ENCODE measurements at regions not wholly inside any gene's neighbourhood (a gene's known extent, or its start where the extent isn't known, plus 50 kb on each side); places are given as distances from the start of the nearest gene placed in this dataset.
"Not testable (repeated sequence)": the region's sequence is repeated elsewhere in the genome, so short reads cannot be mapped to it uniquely, and the experiment has no call there.

DNA sequence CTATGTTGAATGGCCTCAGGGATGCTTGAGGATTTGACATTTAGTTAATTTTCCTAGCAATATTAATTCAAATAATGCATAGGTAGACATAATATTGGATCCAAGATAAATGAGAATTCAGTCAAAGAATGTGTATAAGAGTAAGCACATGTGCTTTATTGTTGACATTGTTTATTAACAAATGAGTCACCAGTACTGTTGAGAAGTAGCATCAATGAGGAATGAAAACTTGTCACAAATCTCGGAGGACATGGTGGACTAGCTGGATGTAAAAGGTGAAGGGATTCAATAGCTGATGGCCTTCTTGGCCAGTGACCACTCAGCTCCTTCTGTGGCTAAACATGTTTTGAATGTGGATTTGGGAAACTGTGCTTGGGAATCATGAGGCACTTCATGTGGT, 1137.0 kb downstream of the HACE1 start:
- no peaks in the 10 kb centered on the region for H3K36me3 ChIP-seq (ENCODE audit: control insufficient read depth, insufficient read depth, low read length)
- no peak overlapping the region for H3K4me3 ChIP-seq (replicated peaks; ENCODE audit: low read depth, low read length)
- no peak for DNase-seq (ENCODE audit: extremely low read depth, insufficient read length)
- TF ChIP-seq, protein P1, sequence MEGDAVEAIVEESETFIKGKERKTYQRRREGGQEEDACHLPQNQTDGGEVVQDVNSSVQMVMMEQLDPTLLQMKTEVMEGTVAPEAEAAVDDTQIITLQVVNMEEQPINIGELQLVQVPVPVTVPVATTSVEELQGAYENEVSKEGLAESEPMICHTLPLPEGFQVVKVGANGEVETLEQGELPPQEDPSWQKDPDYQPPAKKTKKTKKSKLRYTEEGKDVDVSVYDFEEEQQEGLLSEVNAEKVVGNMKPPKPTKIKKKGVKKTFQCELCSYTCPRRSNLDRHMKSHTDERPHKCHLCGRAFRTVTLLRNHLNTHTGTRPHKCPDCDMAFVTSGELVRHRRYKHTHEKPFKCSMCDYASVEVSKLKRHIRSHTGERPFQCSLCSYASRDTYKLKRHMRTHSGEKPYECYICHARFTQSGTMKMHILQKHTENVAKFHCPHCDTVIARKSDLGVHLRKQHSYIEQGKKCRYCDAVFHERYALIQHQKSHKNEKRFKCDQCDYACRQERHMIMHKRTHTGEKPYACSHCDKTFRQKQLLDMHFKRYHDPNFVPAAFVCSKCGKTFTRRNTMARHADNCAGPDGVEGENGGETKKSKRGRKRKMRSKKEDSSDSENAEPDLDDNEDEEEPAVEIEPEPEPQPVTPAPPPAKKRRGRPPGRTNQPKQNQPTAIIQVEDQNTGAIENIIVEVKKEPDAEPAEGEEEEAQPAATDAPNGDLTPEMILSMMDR (IDR thresholded peaks at IDR 0.05; ENCODE audit: insufficient read depth, low read length, poor library complexity, severe bottlenecking): no peak
- no peaks in the 10 kb centered on the region for H3K27me3 ChIP-seq (replicated peaks; ENCODE audit: control insufficient read depth, insufficient read depth, low read length)

DNA sequence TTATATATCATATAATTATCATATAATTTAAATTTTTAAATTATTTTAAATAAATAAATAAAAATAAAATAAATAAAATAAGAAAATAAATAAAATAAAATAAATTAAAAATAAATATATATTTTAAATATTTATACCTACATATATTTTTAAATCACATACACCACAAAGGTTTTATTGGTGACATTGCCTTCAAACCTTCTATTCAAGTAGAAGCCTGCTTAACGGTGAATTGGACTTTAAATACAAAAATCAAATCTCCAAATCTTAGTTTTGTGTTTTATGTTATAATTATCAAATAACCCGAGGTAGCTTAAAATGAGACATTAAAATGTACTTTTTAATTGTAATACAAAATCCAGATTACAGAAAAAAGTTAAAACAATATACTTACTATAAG, 1137.8 kb downstream of the HACE1 start:
- DNase-seq (ENCODE audit: extremely low read depth, insufficient read length): no peak
- TF ChIP-seq, protein P1 (IDR thresholded peaks at IDR 0.05; ENCODE audit: insufficient read depth, low read length, poor library complexity, severe bottlenecking): no peak
- Histone ChIP-seq H3K36me3 (ENCODE audit: control insufficient read depth, insufficient read depth, low read length) (no peaks in the 10 kb centered on the region), H3K27me3 (replicated peaks; ENCODE audit: control insufficient read depth, insufficient read depth, low read length) (no peaks in the 10 kb centered on the region), H3K4me3 (replicated peaks; ENCODE audit: low read depth, low read length) (no peak overlapping the region)

DNA sequence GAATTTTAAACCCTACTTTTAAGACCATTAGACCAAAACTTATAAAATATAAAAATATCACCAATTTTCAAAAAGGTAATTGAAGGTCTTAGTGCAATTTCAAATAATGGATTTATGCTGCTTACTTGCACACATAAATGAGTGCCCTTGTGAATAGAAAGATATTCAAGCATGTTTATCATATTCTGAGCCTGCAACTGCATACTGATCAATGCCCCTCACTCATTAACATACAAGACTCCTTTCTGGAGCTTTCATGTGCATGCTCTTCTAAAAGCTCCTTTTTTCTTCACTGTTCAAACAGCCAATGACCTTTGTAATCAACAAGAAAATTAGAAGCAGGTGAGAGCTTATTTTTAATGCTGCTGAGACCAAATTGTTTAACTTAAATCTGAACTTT, 1139.3 kb downstream of the HACE1 start:
- no peaks in the 10 kb centered on the region for H3K36me3 ChIP-seq (ENCODE audit: control insufficient read depth, insufficient read depth, low read length)
- no peaks in the 10 kb centered on the region for H3K27me3 ChIP-seq (replicated peaks; ENCODE audit: control insufficient read depth, insufficient read depth, low read length)
- TF ChIP-seq, protein P1 (IDR thresholded peaks at IDR 0.05; ENCODE audit: insufficient read depth, low read length, poor library complexity, severe bottlenecking): no peak
- no peak for DNase-seq (ENCODE audit: extremely low read depth, insufficient read length)
- no peak overlapping the region for H3K4me3 ChIP-seq (replicated peaks; ENCODE audit: low read depth, low read length)

DNA sequence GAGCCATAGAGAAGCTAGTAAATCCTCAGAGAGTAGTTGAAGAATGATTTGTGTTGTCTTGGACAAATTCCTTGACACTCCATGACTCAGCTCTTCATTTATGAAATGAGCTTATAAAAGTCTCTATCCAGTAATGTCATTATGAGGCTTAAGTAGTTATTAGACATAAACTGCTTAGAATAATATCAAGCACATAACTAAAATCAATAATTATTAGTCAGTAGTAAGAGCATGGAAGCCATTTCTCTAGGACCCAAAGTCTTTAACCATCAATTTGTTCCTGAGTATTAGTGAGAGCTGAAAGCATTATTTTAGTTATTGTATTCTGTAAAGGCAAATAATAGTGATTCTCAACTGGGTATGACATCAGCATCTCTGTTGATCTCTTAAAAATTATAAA, 1140.2 kb downstream of the HACE1 start:
- Histone ChIP-seq H3K27me3 (replicated peaks; ENCODE audit: control insufficient read depth, insufficient read depth, low read length) (no peaks in the 10 kb centered on the region), H3K36me3 (ENCODE audit: control insufficient read depth, insufficient read depth, low read length) (no peaks in the 10 kb centered on the region), H3K4me3 (replicated peaks; ENCODE audit: low read depth, low read length) (no peak overlapping the region)
- TF ChIP-seq, protein P1 (IDR thresholded peaks at IDR 0.05; ENCODE audit: insufficient read depth, low read length, poor library complexity, severe bottlenecking): no peak
- DNase-seq (ENCODE audit: extremely low read depth, insufficient read length): no peak

DNA sequence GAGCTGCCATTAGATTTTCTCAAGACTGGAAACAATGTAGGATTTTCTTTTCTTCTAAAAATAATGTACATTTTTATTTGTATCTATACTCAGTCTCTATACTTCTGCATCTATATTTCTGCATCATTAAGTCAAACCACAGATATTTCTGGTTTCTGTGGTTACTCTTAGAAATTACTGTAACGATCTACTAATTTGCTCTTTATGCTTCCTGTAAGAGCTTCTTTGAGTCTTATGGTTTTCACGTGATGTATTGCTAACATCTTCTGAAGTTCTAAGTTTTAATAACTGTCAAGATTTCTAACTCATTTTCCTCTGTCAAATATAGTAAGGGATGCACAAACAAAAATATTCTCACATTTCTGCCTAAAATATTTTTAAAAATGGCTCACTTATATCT, 1144.5 kb downstream of the HACE1 start:
- TF ChIP-seq, protein P1 (IDR thresholded peaks at IDR 0.05; ENCODE audit: insufficient read depth, low read length, poor library complexity, severe bottlenecking): no peak
- Histone ChIP-seq H3K27me3 (replicated peaks; ENCODE audit: control insufficient read depth, insufficient read depth, low read length) (no peaks in the 10 kb centered on the region), H3K36me3 (ENCODE audit: control insufficient read depth, insufficient read depth, low read length) (no peaks in the 10 kb centered on the region), H3K4me3 (replicated peaks; ENCODE audit: low read depth, low read length) (no peak overlapping the region)
- DNase-seq (ENCODE audit: extremely low read depth, insufficient read length): no peak

DNA sequence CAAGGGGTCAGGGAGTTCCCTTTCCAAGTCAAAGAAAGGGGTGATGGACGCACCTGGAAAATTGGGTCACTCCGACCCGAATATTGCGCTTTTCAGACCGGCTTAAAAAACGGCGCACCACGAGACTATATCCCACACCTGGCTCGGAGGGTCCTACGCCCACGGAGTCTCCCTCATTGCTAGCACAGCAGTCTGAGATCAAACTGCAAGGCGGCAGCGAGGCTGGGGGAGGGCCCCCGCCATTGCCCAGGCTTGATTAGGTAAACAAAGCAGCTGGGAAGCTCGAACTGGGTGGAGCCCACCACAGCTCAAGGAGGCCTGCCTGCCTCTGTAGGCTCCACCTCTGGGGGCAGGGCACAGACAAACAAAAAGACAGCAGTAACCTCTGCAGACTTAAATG, 1150.5 kb downstream of the HACE1 start:
- DNase-seq (ENCODE audit: extremely low read depth, insufficient read length); H3K27me3 ChIP-seq (replicated peaks; ENCODE audit: control insufficient read depth, insufficient read depth, low read length); H3K36me3 ChIP-seq (ENCODE audit: control insufficient read depth, insufficient read depth, low read length); H3K4me3 ChIP-seq (replicated peaks; ENCODE audit: low read depth, low read length): not testable (repeated sequence)
